ENCODE measurements at regions not wholly inside any gene's neighbourhood (a gene's known extent, or its start where the extent isn't known, plus 50 kb on each side); places are given as distances from the start of the nearest gene placed in this dataset.
A peak's percentile ranks its signal among the peaks of the same experiment; 100 is the strongest.
"Not testable (repeated sequence)": the region's sequence is repeated elsewhere in the genome, so short reads cannot be mapped to it uniquely, and the experiment has no call there.

DNA sequence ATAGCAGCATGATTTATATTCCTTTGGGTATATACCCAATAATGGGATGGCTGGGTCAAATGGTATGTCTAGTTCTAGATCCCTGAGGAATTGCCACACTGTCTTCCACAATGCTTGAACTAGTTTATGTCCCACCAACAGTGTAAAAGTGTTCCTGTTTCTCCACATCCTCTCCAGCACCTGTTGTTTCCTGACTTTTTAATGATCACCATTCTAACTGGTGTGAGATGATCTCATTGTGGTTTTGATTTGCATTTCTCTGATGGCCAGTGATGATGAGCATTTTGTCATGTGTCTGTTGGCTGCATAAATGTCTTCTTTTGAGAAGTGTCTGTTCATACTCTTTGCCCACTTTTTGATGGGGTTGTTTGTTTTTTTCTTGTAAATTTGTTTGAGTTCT lies 54.0 kb upstream of the GPR89A start:
- not testable (repeated sequence) for H3K4me1 ChIP-seq (ENCODE audit: control insufficient read depth in 1 of 2, low read depth in 2 of 2); H3K9me3 ChIP-seq; DNase-seq (ENCODE audit: low spot score); H3K27me3 ChIP-seq (replicated peaks; ENCODE audit: insufficient read depth); ATAC-seq (ENCODE audit: insufficient number of reproducible peaks, low FRiP score, low read depth); H3K27ac ChIP-seq; H3K4me3 ChIP-seq; H3K36me3 ChIP-seq

DNA sequence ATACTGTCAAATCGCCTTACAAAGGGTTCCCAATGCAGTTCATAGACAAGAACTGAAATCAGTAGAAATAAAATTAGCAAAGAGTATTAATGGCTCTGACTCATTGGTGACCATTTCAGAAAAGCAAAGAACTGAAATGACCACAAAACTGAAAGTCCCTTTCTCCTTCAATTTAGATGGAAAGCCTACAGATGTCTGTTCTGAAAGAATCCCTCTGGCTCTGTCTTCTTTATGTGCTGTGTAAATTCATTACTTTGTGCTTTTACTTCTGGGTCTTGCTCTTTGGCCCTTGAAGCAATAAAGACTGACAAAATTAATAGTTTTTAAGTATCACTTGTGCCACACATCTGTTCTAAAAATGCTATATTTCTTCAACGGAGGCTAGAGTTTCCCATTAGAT lies 62.7 kb upstream of the GPR89A start:
- Histone ChIP-seq H3K4me1 (ENCODE audit: control insufficient read depth in 1 of 2, low read depth in 2 of 2) (no peaks in the 10 kb centered on the region), H3K4me3 (no peak overlapping the region), H3K27me3 (replicated peaks; ENCODE audit: insufficient read depth) (no peaks in the 10 kb centered on the region), H3K9me3 (no peaks in the 10 kb centered on the region), H3K36me3 (no peaks in the 10 kb centered on the region), H3K27ac (no peak overlapping the region)
- ATAC-seq (ENCODE audit: insufficient number of reproducible peaks, low FRiP score, low read depth) (no peak), DNase-seq (ENCODE audit: low spot score) (no peak)
- no peak for TF ChIP-seq CTCF (IDR thresholded peaks at IDR 0.05)

- H3K4me3 ChIP-seq; ATAC-seq (ENCODE audit: insufficient number of reproducible peaks, low FRiP score, low read depth); H3K4me1 ChIP-seq (ENCODE audit: control insufficient read depth in 1 of 2, low read depth in 2 of 2); H3K36me3 ChIP-seq; H3K27ac ChIP-seq; H3K27me3 ChIP-seq (replicated peaks; ENCODE audit: insufficient read depth); H3K9me3 ChIP-seq; DNase-seq (ENCODE audit: low spot score): not testable (repeated sequence)
Measured at GRCh38 chr1:145541685-145542084, 66.1 kb upstream of the GPR89A start.

DNA sequence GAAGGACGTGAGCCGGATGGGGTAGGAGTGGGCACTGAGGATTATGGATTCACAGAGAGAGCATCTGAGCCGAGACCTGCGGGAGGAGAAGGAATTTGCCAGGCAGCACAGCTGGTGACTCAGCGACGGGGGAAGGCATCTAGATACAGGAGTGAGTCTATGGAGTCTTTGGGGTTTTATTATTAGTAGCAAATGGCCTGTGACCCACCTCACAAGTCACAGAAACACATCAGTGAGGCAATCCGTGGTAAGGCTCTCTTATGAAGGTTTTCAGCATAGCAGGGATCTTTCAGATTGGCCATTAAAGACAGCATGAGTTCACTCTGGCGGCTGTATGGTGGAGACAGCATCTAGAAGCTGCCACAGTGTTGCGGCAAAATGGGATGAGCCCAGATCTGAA lies 66.5 kb upstream of the GPR89A start:
- H3K27ac ChIP-seq; H3K27me3 ChIP-seq (replicated peaks; ENCODE audit: insufficient read depth); ATAC-seq (ENCODE audit: insufficient number of reproducible peaks, low FRiP score, low read depth); H3K36me3 ChIP-seq; H3K4me1 ChIP-seq (ENCODE audit: control insufficient read depth in 1 of 2, low read depth in 2 of 2); DNase-seq (ENCODE audit: low spot score); H3K9me3 ChIP-seq; H3K4me3 ChIP-seq: not testable (repeated sequence)

- not testable (repeated sequence) for H3K4me3 ChIP-seq; DNase-seq (ENCODE audit: low spot score); H3K9me3 ChIP-seq; H3K4me1 ChIP-seq (ENCODE audit: control insufficient read depth in 1 of 2, low read depth in 2 of 2); H3K27me3 ChIP-seq (replicated peaks; ENCODE audit: insufficient read depth); H3K36me3 ChIP-seq; ATAC-seq (ENCODE audit: insufficient number of reproducible peaks, low FRiP score, low read depth)
- H3K27ac ChIP-seq: peak overlapping the region in 1 of 2 donors; percentile 27
Measured at GRCh38 chr1:145538118-145538882, 69.5 kb upstream of the GPR89A start.

- H3K4me1 ChIP-seq (ENCODE audit: control insufficient read depth in 1 of 2, low read depth in 2 of 2); DNase-seq (ENCODE audit: low spot score): not testable (repeated sequence)
- peak; percentile 88 for ATAC-seq (ENCODE audit: insufficient number of reproducible peaks, low FRiP score, low read depth)
Measured at GRCh38 chr1:145537003-145537402, 70.8 kb upstream of the GPR89A start.

GRCh38 chr1:145535461-145535860 lies 72.3 kb upstream of the GPR89A start:
- H3K4me1 ChIP-seq (ENCODE audit: control insufficient read depth in 1 of 2, low read depth in 2 of 2); H3K9me3 ChIP-seq; ATAC-seq (ENCODE audit: insufficient number of reproducible peaks, low FRiP score, low read depth); DNase-seq (ENCODE audit: low spot score); H3K36me3 ChIP-seq; H3K27ac ChIP-seq; H3K27me3 ChIP-seq (replicated peaks; ENCODE audit: insufficient read depth); H3K4me3 ChIP-seq: not testable (repeated sequence)

More at GRCh38 chr1:145537003-145537402, 70.8 kb upstream of the GPR89A start:
- H3K9me3 ChIP-seq; H3K4me3 ChIP-seq; H3K27ac ChIP-seq; H3K36me3 ChIP-seq; H3K27me3 ChIP-seq (replicated peaks; ENCODE audit: insufficient read depth): not testable (repeated sequence)

DNA sequence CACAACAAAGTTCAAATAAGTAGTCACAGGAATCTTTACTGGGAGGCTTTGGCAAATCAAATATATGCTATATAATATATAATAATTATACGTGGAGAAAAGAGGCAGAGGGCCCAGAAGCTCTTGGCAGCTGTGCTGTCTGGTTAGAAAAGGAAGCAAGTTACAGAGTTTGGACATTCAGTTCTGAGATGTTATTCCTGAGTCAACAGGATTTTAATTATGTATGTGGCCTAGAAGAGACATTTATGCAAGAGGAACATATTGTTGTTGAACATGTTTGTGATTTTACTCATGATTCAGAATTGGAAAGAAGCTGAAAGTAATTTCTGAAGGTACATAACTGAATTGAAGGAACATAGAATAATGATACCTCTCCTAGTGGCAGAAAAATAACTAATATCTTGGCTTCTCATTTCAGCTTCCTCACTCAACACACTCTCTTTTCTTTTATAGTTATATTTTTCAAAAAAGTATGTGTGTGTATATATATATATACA lies 79.7 kb upstream of the GPR89A start:
- not testable (repeated sequence) for H3K27me3 ChIP-seq (replicated peaks; ENCODE audit: insufficient read depth); H3K36me3 ChIP-seq; H3K9me3 ChIP-seq; DNase-seq (ENCODE audit: low spot score); ATAC-seq (ENCODE audit: insufficient number of reproducible peaks, low FRiP score, low read depth); H3K4me1 ChIP-seq (ENCODE audit: control insufficient read depth in 1 of 2, low read depth in 2 of 2); H3K27ac ChIP-seq; H3K4me3 ChIP-seq

DNA sequence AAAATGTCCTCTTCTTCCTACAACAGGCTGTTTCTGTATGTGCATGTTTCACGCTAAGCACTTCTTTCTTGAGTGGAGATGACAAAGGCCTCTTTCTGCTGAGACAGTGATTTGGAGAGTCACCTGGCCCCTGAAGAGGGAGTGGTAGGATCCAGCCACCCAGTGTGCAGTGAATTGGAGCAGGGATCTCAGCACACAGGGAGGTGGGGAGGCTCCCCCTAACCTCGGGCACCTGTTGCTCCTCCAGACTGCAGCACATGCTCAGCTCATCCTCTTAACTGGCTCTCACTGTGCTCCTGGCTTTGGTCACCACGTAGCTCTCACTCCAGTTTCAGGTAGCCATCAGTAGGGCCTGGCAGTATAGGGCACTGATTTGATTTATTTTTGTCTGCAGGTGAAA lies 87.6 kb upstream of the GPR89A start:
- not testable (repeated sequence) for DNase-seq (ENCODE audit: low spot score); H3K27ac ChIP-seq; H3K4me3 ChIP-seq; H3K27me3 ChIP-seq (replicated peaks; ENCODE audit: insufficient read depth); H3K9me3 ChIP-seq; H3K4me1 ChIP-seq (ENCODE audit: control insufficient read depth in 1 of 2, low read depth in 2 of 2); ATAC-seq (ENCODE audit: insufficient number of reproducible peaks, low FRiP score, low read depth); H3K36me3 ChIP-seq

DNA sequence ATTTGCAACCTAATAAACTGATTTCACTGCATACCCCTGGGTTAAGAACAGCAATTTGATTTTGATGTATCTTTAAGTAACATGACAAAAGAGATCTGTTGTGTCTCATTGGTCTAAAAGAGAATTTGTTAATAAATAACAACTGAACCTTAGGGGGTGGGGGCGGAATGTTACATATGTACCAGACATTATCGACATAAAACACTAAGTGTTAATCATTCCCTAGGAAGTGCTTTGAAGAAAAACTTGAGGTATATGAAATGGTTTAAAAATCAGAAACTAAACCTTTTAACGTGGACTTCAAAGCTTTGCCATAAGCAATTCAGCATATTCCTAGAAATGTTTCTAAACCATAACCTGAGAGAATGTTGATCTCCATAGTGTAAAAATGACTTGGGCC lies 88.5 kb upstream of the GPR89A start:
- H3K9me3 ChIP-seq; H3K4me3 ChIP-seq; ATAC-seq (ENCODE audit: insufficient number of reproducible peaks, low FRiP score, low read depth); H3K4me1 ChIP-seq (ENCODE audit: control insufficient read depth in 1 of 2, low read depth in 2 of 2); H3K27me3 ChIP-seq (replicated peaks; ENCODE audit: insufficient read depth); H3K27ac ChIP-seq; H3K36me3 ChIP-seq; DNase-seq (ENCODE audit: low spot score): not testable (repeated sequence)

DNA sequence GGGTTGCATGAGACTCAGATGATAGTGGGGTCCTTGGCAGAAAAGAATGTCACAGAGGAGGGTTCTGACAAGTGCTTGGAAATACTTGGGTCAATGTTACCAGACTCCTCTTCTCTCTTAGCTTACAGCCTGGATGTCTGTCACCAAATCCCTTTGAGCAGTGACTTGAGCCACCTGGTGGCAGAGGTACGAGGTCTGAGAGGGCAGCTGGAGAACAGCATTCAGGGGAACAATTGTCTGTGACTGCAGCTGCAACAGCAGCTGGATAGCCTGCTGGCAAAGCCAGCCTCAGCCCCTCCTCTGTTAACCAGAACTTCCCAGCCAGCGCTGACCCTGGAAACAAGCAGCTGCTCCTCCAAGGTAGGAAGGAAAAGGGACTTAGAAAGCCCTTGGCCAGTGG lies 87.6 kb upstream of the NBPF20 start:
- not testable (repeated sequence) for DNase-seq (ENCODE audit: low spot score); H3K9me3 ChIP-seq; H3K27me3 ChIP-seq (replicated peaks; ENCODE audit: insufficient read depth); H3K36me3 ChIP-seq; H3K4me3 ChIP-seq; ATAC-seq (ENCODE audit: insufficient number of reproducible peaks, low FRiP score, low read depth); H3K4me1 ChIP-seq (ENCODE audit: control insufficient read depth in 1 of 2, low read depth in 2 of 2); H3K27ac ChIP-seq

DNA sequence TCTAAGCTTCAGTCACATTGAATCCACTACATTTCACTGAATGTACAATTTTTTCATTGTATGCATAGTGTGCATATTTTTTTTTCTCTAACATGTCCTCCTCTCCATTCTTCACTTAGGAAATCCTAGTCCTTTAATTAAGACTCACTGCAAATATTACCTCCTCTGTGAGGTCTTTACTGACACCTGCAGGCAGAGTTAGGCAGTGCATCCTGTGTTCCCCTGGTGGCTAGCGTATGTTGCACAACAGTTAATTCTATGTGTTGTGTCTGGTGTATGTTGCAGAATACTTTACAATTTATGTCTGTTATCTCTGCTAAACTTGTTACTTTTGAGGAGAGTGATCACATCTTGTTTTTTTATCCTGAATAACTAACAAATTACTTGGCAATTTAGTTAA lies 82.7 kb upstream of the NBPF20 start:
- not testable (repeated sequence) for H3K27ac ChIP-seq; H3K36me3 ChIP-seq; DNase-seq (ENCODE audit: low spot score); H3K27me3 ChIP-seq (replicated peaks; ENCODE audit: insufficient read depth); H3K4me1 ChIP-seq (ENCODE audit: control insufficient read depth in 1 of 2, low read depth in 2 of 2); H3K9me3 ChIP-seq; H3K4me3 ChIP-seq
- ATAC-seq (ENCODE audit: insufficient number of reproducible peaks, low FRiP score, low read depth): peak; percentile 65

Measured in thoracic aorta (tissue), 2 donors.